ENCODE measurements at regions not wholly inside any gene's neighbourhood (a gene's known extent, or its start where the extent isn't known, plus 50 kb on each side); places are given as distances from the start of the nearest gene placed in this dataset.

DNA sequence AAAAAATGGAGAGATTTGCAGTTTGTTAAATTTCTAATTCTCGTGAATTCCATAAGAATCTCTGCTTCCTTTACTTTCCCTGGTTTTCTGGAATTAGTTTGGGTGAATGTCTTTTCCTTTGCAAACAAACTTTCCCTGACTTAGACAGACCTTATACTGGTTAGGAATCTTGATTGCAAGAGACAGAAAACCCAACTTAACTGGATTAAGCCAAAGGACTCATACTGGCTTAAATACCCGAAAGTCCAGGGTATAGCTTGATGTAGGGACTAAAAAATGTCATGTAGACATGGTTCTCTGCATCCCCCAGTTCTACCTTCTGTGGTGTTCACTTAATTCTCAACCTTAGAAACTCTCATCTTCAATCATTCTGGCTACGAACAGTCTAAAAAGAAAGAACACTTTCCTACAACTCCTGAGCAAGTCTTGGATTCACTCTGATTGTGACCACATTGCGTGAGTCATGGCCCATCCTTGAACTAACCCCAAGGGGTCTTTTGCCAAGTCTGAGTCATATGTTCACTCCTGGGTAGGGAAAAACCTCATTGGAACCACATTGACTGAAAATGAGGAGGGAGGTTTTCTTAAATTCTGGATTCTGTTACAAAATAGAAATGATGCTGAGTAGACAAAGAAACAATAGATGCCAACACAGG, 136.0 kb upstream of the DAZL start:
- TF ChIP-seq, protein P1, sequence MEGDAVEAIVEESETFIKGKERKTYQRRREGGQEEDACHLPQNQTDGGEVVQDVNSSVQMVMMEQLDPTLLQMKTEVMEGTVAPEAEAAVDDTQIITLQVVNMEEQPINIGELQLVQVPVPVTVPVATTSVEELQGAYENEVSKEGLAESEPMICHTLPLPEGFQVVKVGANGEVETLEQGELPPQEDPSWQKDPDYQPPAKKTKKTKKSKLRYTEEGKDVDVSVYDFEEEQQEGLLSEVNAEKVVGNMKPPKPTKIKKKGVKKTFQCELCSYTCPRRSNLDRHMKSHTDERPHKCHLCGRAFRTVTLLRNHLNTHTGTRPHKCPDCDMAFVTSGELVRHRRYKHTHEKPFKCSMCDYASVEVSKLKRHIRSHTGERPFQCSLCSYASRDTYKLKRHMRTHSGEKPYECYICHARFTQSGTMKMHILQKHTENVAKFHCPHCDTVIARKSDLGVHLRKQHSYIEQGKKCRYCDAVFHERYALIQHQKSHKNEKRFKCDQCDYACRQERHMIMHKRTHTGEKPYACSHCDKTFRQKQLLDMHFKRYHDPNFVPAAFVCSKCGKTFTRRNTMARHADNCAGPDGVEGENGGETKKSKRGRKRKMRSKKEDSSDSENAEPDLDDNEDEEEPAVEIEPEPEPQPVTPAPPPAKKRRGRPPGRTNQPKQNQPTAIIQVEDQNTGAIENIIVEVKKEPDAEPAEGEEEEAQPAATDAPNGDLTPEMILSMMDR (IDR thresholded peaks at IDR 0.05 in 2 of 3, conservative IDR thresholded peaks at IDR 0.05 in 1 of 3; ENCODE audit: borderline replicate concordance in 1 of 3, insufficient read depth in 1 of 3, low read depth in 2 of 3, low read length in 2 of 3), result no peak
- TF ChIP-seq RAD21 (IDR thresholded peaks at IDR 0.05; ENCODE audit: low read depth) (no peak), YY1 (IDR thresholded peaks at IDR 0.05; ENCODE audit: extremely low read depth, insufficient replicate concordance, low read depth, low read length) (no peak), POLR2A (IDR thresholded peaks at IDR 0.05; ENCODE audit: borderline replicate concordance, extremely low read depth, insufficient read depth, insufficient read length) (no peak), POLR2AphosphoS5 (IDR thresholded peaks at IDR 0.05; ENCODE audit: low read depth, low read length) (no peak), EZH2phosphoT487 (IDR thresholded peaks at IDR 0.05; ENCODE audit: borderline replicate concordance) (no peak), ELF1 (IDR thresholded peaks at IDR 0.05; ENCODE audit: borderline replicate concordance, low read depth) (no peak), EGR1 (IDR thresholded peaks at IDR 0.05; ENCODE audit: low read depth) (no peak), CEBPB (IDR thresholded peaks at IDR 0.05; ENCODE audit: low read depth) (no peak), EZH2 (IDR thresholded peaks at IDR 0.05) (no peak), ZFX (IDR thresholded peaks at IDR 0.05) (no peak), ZNF274 (IDR thresholded peaks at IDR 0.05; ENCODE audit: low read depth, low read length) (no peak), JUND (IDR thresholded peaks at IDR 0.05) (no peak)
- TF ChIP-seq, protein P2, sequence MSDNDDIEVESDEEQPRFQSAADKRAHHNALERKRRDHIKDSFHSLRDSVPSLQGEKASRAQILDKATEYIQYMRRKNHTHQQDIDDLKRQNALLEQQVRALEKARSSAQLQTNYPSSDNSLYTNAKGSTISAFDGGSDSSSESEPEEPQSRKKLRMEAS (IDR thresholded peaks at IDR 0.05), result no peak

Measured in HCT116 (cell line).